ENCODE measurements at regions not wholly inside any gene's neighbourhood (a gene's known extent, or its start where the extent isn't known, plus 50 kb on each side); places are given as distances from the start of the nearest gene placed in this dataset.
A peak's percentile ranks its signal among the peaks of the same experiment; 100 is the strongest.

DNA sequence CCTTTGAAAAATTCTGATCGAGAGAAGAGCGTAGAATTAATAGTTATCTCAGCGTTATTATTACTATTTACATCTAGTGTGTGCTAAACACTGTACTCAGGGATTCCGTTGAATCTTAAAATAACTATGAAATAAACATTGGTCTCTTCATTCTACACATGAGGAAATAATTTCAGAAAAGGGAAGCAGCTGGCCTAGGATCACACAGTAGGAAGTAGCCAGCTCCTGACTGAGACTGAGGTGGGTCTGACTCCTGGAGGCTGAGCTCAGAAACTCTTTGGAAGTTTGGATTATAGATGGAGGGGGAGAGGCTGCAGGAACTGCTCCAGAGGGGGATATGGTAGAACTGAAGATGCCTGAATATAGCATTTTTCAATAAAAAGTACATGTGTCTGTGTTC, 183.9 kb upstream of the WDR11 start:
- H3K36me3 ChIP-seq = no peaks in the 10 kb centered on the region
- H3K27me3 ChIP-seq (ENCODE audit: insufficient read depth, low read depth, severe bottlenecking) = no peaks in the 10 kb centered on the region
- H3K4me3 ChIP-seq (ENCODE audit: low read depth, low read length) = no peak overlapping the region
- peak overlapping the region; percentile 41; the same call in 1 of the 2 replicates for H3K27ac ChIP-seq
- no peaks in the 10 kb centered on the region for H3K9me3 ChIP-seq (ENCODE audit: severe bottlenecking)
- DNase-seq = no peak
- TF ChIP-seq, protein P1, sequence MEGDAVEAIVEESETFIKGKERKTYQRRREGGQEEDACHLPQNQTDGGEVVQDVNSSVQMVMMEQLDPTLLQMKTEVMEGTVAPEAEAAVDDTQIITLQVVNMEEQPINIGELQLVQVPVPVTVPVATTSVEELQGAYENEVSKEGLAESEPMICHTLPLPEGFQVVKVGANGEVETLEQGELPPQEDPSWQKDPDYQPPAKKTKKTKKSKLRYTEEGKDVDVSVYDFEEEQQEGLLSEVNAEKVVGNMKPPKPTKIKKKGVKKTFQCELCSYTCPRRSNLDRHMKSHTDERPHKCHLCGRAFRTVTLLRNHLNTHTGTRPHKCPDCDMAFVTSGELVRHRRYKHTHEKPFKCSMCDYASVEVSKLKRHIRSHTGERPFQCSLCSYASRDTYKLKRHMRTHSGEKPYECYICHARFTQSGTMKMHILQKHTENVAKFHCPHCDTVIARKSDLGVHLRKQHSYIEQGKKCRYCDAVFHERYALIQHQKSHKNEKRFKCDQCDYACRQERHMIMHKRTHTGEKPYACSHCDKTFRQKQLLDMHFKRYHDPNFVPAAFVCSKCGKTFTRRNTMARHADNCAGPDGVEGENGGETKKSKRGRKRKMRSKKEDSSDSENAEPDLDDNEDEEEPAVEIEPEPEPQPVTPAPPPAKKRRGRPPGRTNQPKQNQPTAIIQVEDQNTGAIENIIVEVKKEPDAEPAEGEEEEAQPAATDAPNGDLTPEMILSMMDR (IDR thresholded peaks at IDR 0.05; ENCODE audit: low read depth, low read length) = no peak

DNA sequence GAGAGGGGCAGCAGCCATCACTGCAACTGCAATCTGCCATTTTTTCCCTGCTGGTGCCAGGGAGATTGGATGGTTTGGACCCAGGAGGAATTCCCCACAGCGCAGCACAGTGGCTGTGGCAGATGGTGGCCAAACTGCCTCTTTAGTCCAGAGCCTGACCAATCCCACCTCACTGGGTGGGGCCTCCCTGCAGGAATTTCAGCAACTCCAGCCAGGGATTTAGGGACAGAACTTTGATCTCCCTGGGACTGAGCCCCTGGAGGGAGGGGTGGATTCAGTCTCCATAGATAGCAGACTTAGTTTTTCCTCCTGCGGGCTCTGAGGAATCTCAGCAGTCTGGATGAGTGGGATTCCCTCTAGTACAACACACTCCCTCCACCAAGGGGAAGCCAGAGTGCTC, 179.7 kb upstream of the WDR11 start:
- H3K4me3 ChIP-seq (ENCODE audit: low read depth, low read length) = no peak overlapping the region
- TF ChIP-seq, protein P1 (IDR thresholded peaks at IDR 0.05; ENCODE audit: low read depth, low read length) = no peak
- no peaks in the 10 kb centered on the region for H3K36me3 ChIP-seq
- no peaks in the 10 kb centered on the region for H3K27me3 ChIP-seq (ENCODE audit: insufficient read depth, low read depth, severe bottlenecking)
- no peaks in the 10 kb centered on the region for H3K9me3 ChIP-seq (ENCODE audit: severe bottlenecking)
- no peak for DNase-seq
- no peak overlapping the region for H3K27ac ChIP-seq

DNA sequence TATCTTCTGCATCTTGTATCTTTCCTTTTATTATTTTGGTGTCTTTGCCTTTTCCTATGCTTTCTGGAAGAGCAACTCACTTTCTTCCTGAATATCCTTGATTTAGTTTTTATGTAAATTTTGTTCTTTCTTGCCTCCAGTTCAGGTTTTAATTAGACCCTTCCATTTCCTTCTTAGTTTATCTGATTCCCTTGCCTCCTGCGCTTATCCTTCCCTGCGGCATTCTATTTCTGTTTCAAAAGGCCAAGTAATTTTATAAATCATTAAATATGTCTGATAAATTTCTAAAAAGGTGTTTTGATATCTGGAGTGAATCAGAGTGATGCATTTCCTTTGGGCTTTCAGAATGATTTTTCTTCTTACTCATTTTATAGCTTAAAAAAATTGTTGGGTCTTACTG, 167.7 kb upstream of the WDR11 start:
- no peaks in the 10 kb centered on the region for H3K36me3 ChIP-seq
- no peak overlapping the region for H3K27ac ChIP-seq
- DNase-seq = no peak
- no peaks in the 10 kb centered on the region for H3K9me3 ChIP-seq (ENCODE audit: severe bottlenecking)
- H3K4me3 ChIP-seq (ENCODE audit: low read depth, low read length) = no peak overlapping the region
- no peaks in the 10 kb centered on the region for H3K27me3 ChIP-seq (ENCODE audit: insufficient read depth, low read depth, severe bottlenecking)
- TF ChIP-seq, protein P1 (IDR thresholded peaks at IDR 0.05; ENCODE audit: low read depth, low read length) = no peak

DNA sequence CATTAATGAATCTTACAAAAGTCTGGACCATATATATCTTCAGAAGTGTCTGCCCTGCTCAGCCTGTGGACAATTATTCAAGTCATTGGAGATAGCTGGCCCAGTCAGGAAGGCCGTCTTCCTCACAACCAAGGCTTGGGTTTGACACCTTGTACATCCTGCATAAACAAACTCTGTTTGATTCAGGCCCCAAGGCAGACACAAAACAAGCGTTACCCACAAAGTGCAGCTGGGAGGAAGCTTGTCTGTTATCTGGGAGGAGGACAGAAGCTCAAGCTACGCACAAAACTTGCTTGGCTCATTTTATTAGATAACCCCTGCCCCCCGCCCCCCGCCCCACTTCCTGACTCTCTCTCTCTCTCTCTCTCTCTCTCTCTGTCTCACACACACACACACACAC, 166.9 kb upstream of the WDR11 start:
- TF ChIP-seq, protein P1 (IDR thresholded peaks at IDR 0.05; ENCODE audit: low read depth, low read length) = no peak
- H3K27me3 ChIP-seq (ENCODE audit: insufficient read depth, low read depth, severe bottlenecking) = no peaks in the 10 kb centered on the region
- H3K27ac ChIP-seq = no peak overlapping the region
- H3K36me3 ChIP-seq = no peaks in the 10 kb centered on the region
- H3K9me3 ChIP-seq (ENCODE audit: severe bottlenecking) = no peaks in the 10 kb centered on the region
- no peak for DNase-seq
- no peak overlapping the region for H3K4me3 ChIP-seq (ENCODE audit: low read depth, low read length)

DNA sequence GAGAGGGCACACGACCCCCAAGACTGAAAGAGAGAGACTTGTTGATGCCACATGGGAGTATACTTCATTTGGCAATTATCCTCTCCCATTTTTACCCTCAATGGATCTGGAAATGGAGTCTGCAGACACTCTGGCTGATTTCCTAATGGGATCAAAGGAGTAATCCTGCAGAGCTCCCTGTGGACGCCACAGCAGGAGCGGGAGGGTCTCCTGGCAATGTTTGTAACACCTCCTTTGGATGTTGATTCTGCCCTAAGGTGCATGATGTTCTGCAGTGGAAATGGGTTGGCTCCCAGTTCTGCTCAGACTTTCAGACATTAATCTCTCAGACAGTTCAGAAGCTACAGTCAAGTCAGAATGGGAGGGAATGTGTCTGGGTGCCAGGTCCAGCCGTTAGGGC, 166.0 kb upstream of the WDR11 start:
- no peaks in the 10 kb centered on the region for H3K36me3 ChIP-seq
- no peak overlapping the region for H3K4me3 ChIP-seq (ENCODE audit: low read depth, low read length)
- H3K27ac ChIP-seq = no peak overlapping the region
- TF ChIP-seq, protein P1 (IDR thresholded peaks at IDR 0.05; ENCODE audit: low read depth, low read length) = no peak
- no peaks in the 10 kb centered on the region for H3K27me3 ChIP-seq (ENCODE audit: insufficient read depth, low read depth, severe bottlenecking)
- no peak for DNase-seq
- no peaks in the 10 kb centered on the region for H3K9me3 ChIP-seq (ENCODE audit: severe bottlenecking)

DNA sequence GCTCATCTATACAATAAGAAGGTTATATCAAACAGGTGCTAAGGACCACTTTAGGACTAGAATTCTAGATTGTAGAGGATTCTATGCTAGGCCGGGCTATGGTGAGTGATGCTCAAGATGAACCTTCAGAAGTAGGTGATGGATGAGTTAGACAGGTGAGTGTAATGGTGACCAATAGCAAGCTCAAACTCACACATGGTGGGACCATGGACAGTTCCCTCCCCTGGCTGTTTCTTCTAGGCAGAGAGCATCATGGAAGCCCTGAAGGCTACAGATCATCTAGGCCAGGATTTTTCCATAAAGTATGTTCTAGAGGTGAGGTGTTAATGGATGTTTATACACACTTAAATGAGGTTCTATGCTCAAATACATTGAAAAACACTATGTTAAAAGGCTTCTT, 162.2 kb upstream of the WDR11 start:
- no peaks in the 10 kb centered on the region for H3K36me3 ChIP-seq
- TF ChIP-seq, protein P1 (IDR thresholded peaks at IDR 0.05; ENCODE audit: low read depth, low read length) = no peak
- no peak for DNase-seq
- H3K9me3 ChIP-seq (ENCODE audit: severe bottlenecking) = no peaks in the 10 kb centered on the region
- no peak overlapping the region for H3K27ac ChIP-seq
- H3K27me3 ChIP-seq (ENCODE audit: insufficient read depth, low read depth, severe bottlenecking) = no peaks in the 10 kb centered on the region
- H3K4me3 ChIP-seq (ENCODE audit: low read depth, low read length) = no peak overlapping the region
